ENCODE measurements at regions not wholly inside any gene's neighbourhood (a gene's known extent, or its start where the extent isn't known, plus 50 kb on each side); places are given as distances from the start of the nearest gene placed in this dataset.

DNA sequence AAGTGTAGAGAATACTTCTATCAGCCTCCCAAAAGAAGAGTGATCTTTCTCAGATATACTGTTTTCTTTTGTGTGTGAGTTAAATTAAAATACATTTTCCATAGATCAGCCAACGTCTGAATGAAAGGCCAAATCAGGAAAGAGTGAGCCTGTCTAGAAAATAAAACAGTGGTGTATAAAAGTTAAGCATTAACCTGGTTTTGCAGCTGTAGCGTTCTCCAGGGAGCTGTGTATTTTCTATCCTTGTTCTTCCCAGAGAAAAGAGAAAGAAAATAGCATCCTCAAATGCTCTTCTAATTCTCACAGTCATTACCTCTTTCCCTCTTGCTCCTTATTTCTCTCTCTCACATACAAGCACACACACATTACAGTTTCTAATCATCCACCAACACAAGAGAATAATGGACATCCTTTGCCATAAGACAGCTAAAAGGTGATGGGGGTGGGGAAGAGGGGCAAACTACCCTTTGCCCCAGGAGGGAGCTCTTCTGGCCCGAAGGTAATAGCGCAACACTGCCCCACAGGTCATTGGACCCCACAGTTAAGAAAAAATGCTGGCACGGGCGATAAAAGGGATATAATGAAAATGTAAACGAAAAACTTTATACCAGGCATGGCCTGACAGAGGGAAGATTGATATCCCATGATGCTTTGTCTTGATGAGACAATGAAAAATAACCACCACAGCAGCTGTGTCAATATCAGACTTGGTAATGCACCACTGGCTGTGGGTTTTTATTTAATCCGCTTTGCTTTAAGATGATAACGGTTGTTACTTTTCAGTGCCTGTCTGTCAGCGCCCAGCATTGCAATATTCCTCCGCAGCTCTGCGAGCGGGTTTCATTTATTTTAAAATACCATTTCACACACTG lies 150.3 kb downstream of the NUF2 start:
- no peak for TF ChIP-seq POLR2A (IDR thresholded peaks at IDR 0.05)
- TF ChIP-seq, protein P1, sequence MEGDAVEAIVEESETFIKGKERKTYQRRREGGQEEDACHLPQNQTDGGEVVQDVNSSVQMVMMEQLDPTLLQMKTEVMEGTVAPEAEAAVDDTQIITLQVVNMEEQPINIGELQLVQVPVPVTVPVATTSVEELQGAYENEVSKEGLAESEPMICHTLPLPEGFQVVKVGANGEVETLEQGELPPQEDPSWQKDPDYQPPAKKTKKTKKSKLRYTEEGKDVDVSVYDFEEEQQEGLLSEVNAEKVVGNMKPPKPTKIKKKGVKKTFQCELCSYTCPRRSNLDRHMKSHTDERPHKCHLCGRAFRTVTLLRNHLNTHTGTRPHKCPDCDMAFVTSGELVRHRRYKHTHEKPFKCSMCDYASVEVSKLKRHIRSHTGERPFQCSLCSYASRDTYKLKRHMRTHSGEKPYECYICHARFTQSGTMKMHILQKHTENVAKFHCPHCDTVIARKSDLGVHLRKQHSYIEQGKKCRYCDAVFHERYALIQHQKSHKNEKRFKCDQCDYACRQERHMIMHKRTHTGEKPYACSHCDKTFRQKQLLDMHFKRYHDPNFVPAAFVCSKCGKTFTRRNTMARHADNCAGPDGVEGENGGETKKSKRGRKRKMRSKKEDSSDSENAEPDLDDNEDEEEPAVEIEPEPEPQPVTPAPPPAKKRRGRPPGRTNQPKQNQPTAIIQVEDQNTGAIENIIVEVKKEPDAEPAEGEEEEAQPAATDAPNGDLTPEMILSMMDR (IDR thresholded peaks at IDR 0.05), result no peak

Measured in right lobe of liver (tissue), 4 donors.